ENCODE measurements at regions not wholly inside any gene's neighbourhood (a gene's known extent, or its start where the extent isn't known, plus 50 kb on each side); places are given as distances from the start of the nearest gene placed in this dataset.
"Not testable (repeated sequence)": the region's sequence is repeated elsewhere in the genome, so short reads cannot be mapped to it uniquely, and the experiment has no call there.

- DNase-seq (ENCODE audit: low spot score) = no peak
Measured at GRCh38 chr5:15338546-15338945, 161.4 kb upstream of the FBXL7 start.

GRCh38 chr5:15334551-15335266 is 165.3 kb upstream of the FBXL7 start:
- DNase-seq (ENCODE audit: low spot score) = no peak

GRCh38 chr5:15333091-15333490 is 166.9 kb upstream of the FBXL7 start:
- no peak for DNase-seq (ENCODE audit: low spot score)

- no peak for DNase-seq (ENCODE audit: low spot score)
Measured at GRCh38 chr5:15326932-15327331, 173.0 kb upstream of the FBXL7 start.

GRCh38 chr5:15326471-15326870 is 173.5 kb upstream of the FBXL7 start:
- DNase-seq (ENCODE audit: low spot score) = no peak

GRCh38 chr5:15322421-15322820 is 177.6 kb upstream of the FBXL7 start:
- no peak for DNase-seq (ENCODE audit: low spot score)

GRCh38 chr5:15321776-15322175 is 178.2 kb upstream of the FBXL7 start:
- DNase-seq (ENCODE audit: low spot score) = no peak

- DNase-seq (ENCODE audit: low spot score) = peak; percentile 90
Measured at GRCh38 chr5:15320871-15321270, 179.1 kb upstream of the FBXL7 start.

- DNase-seq (ENCODE audit: low spot score) = no peak
Measured at GRCh38 chr5:15304914-15305834, 194.8 kb upstream of the FBXL7 start.

- no peak for DNase-seq (ENCODE audit: low spot score)
Measured at GRCh38 chr5:15304066-15304731, 195.8 kb upstream of the FBXL7 start.

- DNase-seq (ENCODE audit: low spot score) = no peak
Measured at GRCh38 chr5:15300141-15300540, 199.8 kb upstream of the FBXL7 start.

- no peak for DNase-seq (ENCODE audit: low spot score)
Measured at GRCh38 chr5:15290953-15291352, 209.0 kb upstream of the FBXL7 start.

GRCh38 chr5:15286650-15287049 is 213.3 kb upstream of the FBXL7 start:
- peak; percentile 71 for DNase-seq (ENCODE audit: low spot score)

- peak; percentile 47 for DNase-seq (ENCODE audit: low spot score)
Measured at GRCh38 chr5:15285901-15286583, 213.9 kb upstream of the FBXL7 start.

GRCh38 chr5:15284706-15285105 is 215.3 kb upstream of the FBXL7 start:
- DNase-seq (ENCODE audit: low spot score) = no peak

- DNase-seq (ENCODE audit: low spot score) = no peak
Measured at GRCh38 chr5:15283076-15283475, 216.9 kb upstream of the FBXL7 start.

GRCh38 chr5:15282611-15283010 is 217.4 kb upstream of the FBXL7 start:
- DNase-seq (ENCODE audit: low spot score) = no peak

GRCh38 chr5:15271596-15271995 is 228.4 kb upstream of the FBXL7 start:
- DNase-seq (ENCODE audit: low spot score) = not testable (repeated sequence)

- DNase-seq (ENCODE audit: low spot score) = no peak
Measured at GRCh38 chr5:15267966-15268365, 232.0 kb upstream of the FBXL7 start.

GRCh38 chr5:15266841-15267240 is 233.1 kb upstream of the FBXL7 start:
- no peak for DNase-seq (ENCODE audit: low spot score)

GRCh38 chr5:15266229-15266628 is 233.8 kb upstream of the FBXL7 start:
- DNase-seq (ENCODE audit: low spot score) = no peak

- no peak for DNase-seq (ENCODE audit: low spot score)
Measured at GRCh38 chr5:15263942-15264341, 236.0 kb upstream of the FBXL7 start.

Data from pons (tissue), 1 donor.